Smooth muscle cell (in vitro differentiated cells): ENCODE measurements at regions not wholly inside any gene's neighbourhood (a gene's known extent, or its start where the extent isn't known, plus 50 kb on each side); places are given as distances from the start of the nearest gene placed in this dataset.

Experiments
- DNase-seq: peaks from one replicate; lab custom pipeline; 2025; ENCODE audit not compliant: unreplicated experiment; lab: John Stamatoyannopoulos, UW
- H2AFZ ChIP-seq: fragments of 200-600 bp; sonication (generic); 2 replicates; pipeline ENCODE4 v1.6.0; 2016; ENCODE audit warnings: antibody characterized with exemption, low read depth, mild to moderate bottlenecking
- H3F3A ChIP-seq: fragments of 200-600 bp; sonication (generic); 2 replicates; pipeline ENCODE4 v1.6.0; 2017; ENCODE audit warnings: antibody characterized with exemption, low read depth
- H3K27ac ChIP-seq: fragments of 200-600 bp; sonication (generic); 2 replicates; pipeline ENCODE4 v1.5.1; 2016; ENCODE audit warnings: low read depth, mild to moderate bottlenecking
- H3K27me3 ChIP-seq: fragments of 200-600 bp; sonication (generic); 2 replicates; pipeline ENCODE4 v1.6.1; 2016; ENCODE audit warnings: low read depth, mild to moderate bottlenecking
- H3K36me3 ChIP-seq: fragments of 200-600 bp; sonication (generic); 2 replicates; pipeline ENCODE4 v1.5.1; 2016; ENCODE audit warnings: low read depth
- H3K4me1 ChIP-seq: fragments of 200-600 bp; sonication (generic); 2 replicates; pipeline ENCODE4 v1.5.1; 2016; ENCODE audit warnings: low read depth
- H3K4me2 ChIP-seq: fragments of 200-600 bp; sonication (generic); 2 replicates; pipeline ENCODE4 v1.6.0; 2016; ENCODE audit warnings: mild to moderate bottlenecking
- H3K4me3 ChIP-seq: fragments of 200-600 bp; sonication (generic); 2 replicates; pipeline ENCODE4 v1.5.1; 2016; ENCODE audit warnings: mild to moderate bottlenecking
- H3K79me2 ChIP-seq: fragments of 200-600 bp; sonication (generic); 2 replicates; pipeline ENCODE4 v1.6.0; 2016; ENCODE audit warnings: low read depth, mild to moderate bottlenecking
- H3K9ac ChIP-seq: fragments of 200-600 bp; sonication (generic); 2 replicates; pipeline ENCODE4 v1.6.0; 2016; ENCODE audit warnings: low read depth
- H3K9me3 ChIP-seq: fragments of 200-600 bp; sonication (generic); replicated peaks from 2 replicates; pipeline ENCODE4 v1.5.1; 2016; ENCODE audit warnings: low read depth
- H4K20me1 ChIP-seq: fragments of 200-600 bp; sonication (generic); 2 replicates; pipeline ENCODE4 v1.6.0; 2016; ENCODE audit warnings: low read depth
- WGBS: methylation state at CpG from one replicate; pipeline ENCODE4 v1.1.7; 2016; ENCODE audit warnings: low lambda C conversion rate; 5-methylcytosine and 5-hydroxymethylcytosine counted together
- TF ChIP-seq, protein P1 (sequence below): fragments of 200-600 bp; sonication (generic); IDR thresholded peaks from 2 replicates; pipeline ENCODE4 v1.5.1; 2017; ENCODE audit warnings: borderline replicate concordance, mild to moderate bottlenecking, antibody characterized with exemption; ENCODE audit not compliant: insufficient read depth, poor library complexity, severe bottlenecking

DNA sequence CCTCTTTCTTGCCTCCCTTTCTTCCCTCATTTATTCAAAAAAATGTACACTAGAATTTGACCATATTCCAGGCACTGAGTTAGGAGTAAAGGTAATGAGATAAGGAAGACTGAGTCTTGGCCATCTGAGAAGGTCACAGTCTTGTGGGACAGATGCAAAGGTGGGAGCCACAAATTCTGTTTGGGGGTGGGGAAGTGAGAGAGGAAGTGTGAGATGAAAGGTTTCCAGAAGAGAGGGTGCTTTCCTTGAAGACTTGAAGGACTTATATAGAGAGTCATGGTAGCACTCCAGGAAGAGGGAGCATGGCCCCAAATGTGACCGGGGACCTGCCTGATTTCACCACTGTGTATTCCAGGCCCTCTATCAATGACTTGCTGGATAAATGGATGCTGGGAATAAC, 320.6 kb downstream of the LPIN1 start:
- TF ChIP-seq, protein P1, sequence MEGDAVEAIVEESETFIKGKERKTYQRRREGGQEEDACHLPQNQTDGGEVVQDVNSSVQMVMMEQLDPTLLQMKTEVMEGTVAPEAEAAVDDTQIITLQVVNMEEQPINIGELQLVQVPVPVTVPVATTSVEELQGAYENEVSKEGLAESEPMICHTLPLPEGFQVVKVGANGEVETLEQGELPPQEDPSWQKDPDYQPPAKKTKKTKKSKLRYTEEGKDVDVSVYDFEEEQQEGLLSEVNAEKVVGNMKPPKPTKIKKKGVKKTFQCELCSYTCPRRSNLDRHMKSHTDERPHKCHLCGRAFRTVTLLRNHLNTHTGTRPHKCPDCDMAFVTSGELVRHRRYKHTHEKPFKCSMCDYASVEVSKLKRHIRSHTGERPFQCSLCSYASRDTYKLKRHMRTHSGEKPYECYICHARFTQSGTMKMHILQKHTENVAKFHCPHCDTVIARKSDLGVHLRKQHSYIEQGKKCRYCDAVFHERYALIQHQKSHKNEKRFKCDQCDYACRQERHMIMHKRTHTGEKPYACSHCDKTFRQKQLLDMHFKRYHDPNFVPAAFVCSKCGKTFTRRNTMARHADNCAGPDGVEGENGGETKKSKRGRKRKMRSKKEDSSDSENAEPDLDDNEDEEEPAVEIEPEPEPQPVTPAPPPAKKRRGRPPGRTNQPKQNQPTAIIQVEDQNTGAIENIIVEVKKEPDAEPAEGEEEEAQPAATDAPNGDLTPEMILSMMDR = no peak
- DNase-seq = no peak
- Histone ChIP-seq H3K9ac (no peak overlapping the region), H3K36me3 (no peaks in the 10 kb centered on the region), H3K27me3 (no peaks in the 10 kb centered on the region), H3K4me1 (peaks cover 2% of the 10 kb centered on the region), H3K27ac (no peak overlapping the region), H3K4me3 (no peak overlapping the region), H3F3A (peaks cover 2% of the 10 kb centered on the region), H2AFZ (no peak overlapping the region), H3K79me2 (no peaks in the 10 kb centered on the region), H4K20me1 (no peaks in the 10 kb centered on the region), H3K9me3 (no peaks in the 10 kb centered on the region), H3K4me2 (no peak overlapping the region)
- WGBS = 100% methylated on average over 1 of the region's 1 CpG

DNA sequence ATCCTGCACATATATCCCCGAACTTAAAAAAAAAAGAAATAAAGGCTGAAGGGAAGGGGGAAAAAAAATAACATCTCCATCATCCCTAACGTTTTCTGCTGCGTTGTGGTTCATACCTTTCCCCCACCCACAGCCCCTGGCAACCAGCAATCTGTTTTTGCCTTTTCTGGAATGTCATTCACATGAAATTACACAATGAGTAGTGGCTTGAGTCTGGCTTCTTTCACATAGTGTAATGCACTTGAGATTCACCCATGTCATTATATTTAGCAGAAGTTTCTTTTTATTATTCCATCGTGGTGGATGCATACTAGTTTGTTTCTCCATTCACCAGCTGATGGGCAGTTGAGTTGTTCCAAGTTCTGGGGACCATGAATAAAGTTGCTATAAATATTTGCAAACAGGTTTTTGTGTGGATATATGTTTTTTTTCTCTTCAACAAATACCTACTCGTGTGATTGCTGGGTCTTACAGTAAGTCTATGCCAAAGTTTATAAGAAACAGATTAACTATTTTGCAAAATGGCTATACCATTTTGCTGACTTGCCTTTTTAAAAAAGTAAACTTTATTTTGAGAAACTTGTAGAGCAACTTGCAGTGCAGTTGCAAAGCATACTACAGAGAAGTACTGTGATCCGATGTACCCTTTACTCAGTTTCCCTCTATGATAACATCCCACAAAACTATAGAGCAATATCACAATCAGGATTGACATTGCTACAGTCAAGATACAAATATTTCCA, 322.5 kb downstream of the LPIN1 start:
- Histone ChIP-seq H3K4me3 (no peak overlapping the region), H3K4me1 (no peaks in the 10 kb centered on the region), H3K27ac (no peak overlapping the region), H3K9ac (no peak overlapping the region), H3K36me3 (no peaks in the 10 kb centered on the region), H4K20me1 (no peaks in the 10 kb centered on the region), H3K9me3 (no peaks in the 10 kb centered on the region), H3K27me3 (no peaks in the 10 kb centered on the region), H3F3A (no peaks in the 10 kb centered on the region), H3K4me2 (no peak overlapping the region), H3K79me2 (no peaks in the 10 kb centered on the region), H2AFZ (no peak overlapping the region)
- WGBS = 69% methylated on average over 6 of the region's 6 CpGs
- TF ChIP-seq, protein P1 = no peak
- no peak for DNase-seq

DNA sequence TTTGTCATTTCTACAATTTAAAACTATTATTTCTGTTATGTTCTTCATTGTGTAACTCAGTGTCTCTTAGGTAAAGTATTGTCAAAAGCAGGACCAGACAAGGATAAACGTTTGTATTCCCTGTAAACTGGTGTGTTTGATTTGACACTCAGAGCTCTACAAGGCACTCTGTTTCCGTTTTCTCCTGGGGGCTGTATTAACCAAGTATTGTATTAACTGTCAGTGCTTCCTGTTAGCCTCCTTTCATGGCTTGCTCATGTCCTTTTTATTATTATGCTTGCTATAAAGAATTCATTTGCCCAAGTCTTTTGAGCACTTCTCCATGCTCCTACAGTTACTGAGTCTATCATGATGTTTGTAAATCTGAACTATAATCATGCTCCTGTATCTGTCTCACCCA, 323.7 kb downstream of the LPIN1 start:
- Histone ChIP-seq H3K27me3 (no peaks in the 10 kb centered on the region), H3K9me3 (no peaks in the 10 kb centered on the region), H3K4me3 (no peak overlapping the region), H3K79me2 (no peaks in the 10 kb centered on the region), H3K9ac (no peak overlapping the region), H4K20me1 (no peaks in the 10 kb centered on the region), H2AFZ (no peak overlapping the region), H3K36me3 (no peaks in the 10 kb centered on the region), H3K4me2 (peak overlapping the region; percentile 27), H3F3A (no peaks in the 10 kb centered on the region), H3K4me1 (peaks cover 5% of the 10 kb centered on the region), H3K27ac (no peak overlapping the region)
- 66% methylated on average over 2 of the region's 2 CpGs for WGBS
- no peak for DNase-seq
- TF ChIP-seq, protein P1 = no peak

DNA sequence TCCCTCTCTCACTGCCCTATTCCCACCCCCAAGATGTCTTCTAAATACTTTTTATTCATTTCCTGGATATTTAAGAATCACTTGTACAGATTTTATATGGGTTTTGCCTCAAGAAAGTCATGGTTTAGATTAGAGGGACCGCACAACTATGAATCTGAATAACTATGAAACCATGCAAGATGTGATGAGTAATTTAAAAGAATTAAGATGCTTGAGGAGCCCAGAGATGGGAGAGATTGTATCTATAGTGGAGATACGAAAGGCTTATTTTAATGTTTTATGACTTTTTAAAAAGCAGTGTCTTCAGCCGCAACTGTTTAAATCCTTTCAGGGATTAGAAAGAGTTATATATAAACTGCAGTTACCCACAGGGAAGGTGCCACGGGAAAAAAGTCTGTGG, 324.1 kb downstream of the LPIN1 start:
- Histone ChIP-seq H3K27me3 (no peaks in the 10 kb centered on the region), H3K4me3 (no peak overlapping the region), H2AFZ (no peak overlapping the region), H3K9ac (no peak overlapping the region), H3K79me2 (no peaks in the 10 kb centered on the region), H3K4me2 (peak overlapping the region; percentile 27), H3F3A (no peaks in the 10 kb centered on the region), H3K27ac (no peak overlapping the region), H3K4me1 (peaks cover 5% of the 10 kb centered on the region), H4K20me1 (no peaks in the 10 kb centered on the region), H3K9me3 (no peaks in the 10 kb centered on the region), H3K36me3 (no peaks in the 10 kb centered on the region)
- 19% methylated on average over 4 of the region's 4 CpGs for WGBS
- TF ChIP-seq, protein P1 = no peak
- DNase-seq = no peak
